Esophagus squamous epithelium (tissue), 4 donors: ENCODE measurements at regions not wholly inside any gene's neighbourhood (a gene's known extent, or its start where the extent isn't known, plus 50 kb on each side); places are given as distances from the start of the nearest gene placed in this dataset.
"Not testable (repeated sequence)": the region's sequence is repeated elsewhere in the genome, so short reads cannot be mapped to it uniquely, and the experiment has no call there.

Source experiments
- POLR2A ChIP-seq, 4 donors: fragments of 450-650 bp; IDR thresholded peaks; one replicate each; pipeline ENCODE4 v1.6.1; 2017; ENCODE audit warnings: antibody characterized with exemption in 4 of 4, mild to moderate bottlenecking in 4 of 4, moderate library complexity in 3 of 4
- TF ChIP-seq, protein P1 (sequence below), 6 experiments: fragments of 450-650 bp in 4 of 6; fragments of 200-600 bp in 2 of 6; sonication (generic) in 2 of 6; IDR thresholded peaks; one replicate each; pipeline ENCODE4 v1.5.1; 2016 to 2019; ENCODE audit warnings: antibody characterized with exemption in 6 of 6, mild to moderate bottlenecking in 4 of 6, moderate library complexity in 4 of 6

DNA sequence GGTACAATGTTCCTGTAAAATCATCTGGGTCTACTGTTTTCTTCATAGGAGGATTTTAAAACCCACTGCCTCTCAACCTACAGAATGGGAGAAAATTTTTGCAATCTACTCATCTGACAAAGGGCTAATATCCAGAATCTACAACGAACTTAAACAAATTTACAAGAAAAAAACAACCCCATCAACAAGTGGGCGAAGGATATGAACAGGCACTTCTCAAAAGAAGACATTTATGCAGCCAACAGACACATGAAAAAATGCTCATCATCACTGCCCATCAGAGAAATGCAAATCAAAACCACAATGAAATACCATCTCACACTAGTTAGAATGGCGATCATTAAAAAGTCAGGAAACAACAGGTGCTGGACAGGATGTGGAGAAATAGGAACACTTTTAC is 83.2 kb downstream of the HMGB3 start:
- TF ChIP-seq, protein P1, sequence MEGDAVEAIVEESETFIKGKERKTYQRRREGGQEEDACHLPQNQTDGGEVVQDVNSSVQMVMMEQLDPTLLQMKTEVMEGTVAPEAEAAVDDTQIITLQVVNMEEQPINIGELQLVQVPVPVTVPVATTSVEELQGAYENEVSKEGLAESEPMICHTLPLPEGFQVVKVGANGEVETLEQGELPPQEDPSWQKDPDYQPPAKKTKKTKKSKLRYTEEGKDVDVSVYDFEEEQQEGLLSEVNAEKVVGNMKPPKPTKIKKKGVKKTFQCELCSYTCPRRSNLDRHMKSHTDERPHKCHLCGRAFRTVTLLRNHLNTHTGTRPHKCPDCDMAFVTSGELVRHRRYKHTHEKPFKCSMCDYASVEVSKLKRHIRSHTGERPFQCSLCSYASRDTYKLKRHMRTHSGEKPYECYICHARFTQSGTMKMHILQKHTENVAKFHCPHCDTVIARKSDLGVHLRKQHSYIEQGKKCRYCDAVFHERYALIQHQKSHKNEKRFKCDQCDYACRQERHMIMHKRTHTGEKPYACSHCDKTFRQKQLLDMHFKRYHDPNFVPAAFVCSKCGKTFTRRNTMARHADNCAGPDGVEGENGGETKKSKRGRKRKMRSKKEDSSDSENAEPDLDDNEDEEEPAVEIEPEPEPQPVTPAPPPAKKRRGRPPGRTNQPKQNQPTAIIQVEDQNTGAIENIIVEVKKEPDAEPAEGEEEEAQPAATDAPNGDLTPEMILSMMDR (IDR thresholded peaks at IDR 0.05) = not testable (repeated sequence)
- TF ChIP-seq POLR2A (IDR thresholded peaks at IDR 0.05) = not testable (repeated sequence)
